BJ (cell line): ENCODE measurements at regions not wholly inside any gene's neighbourhood (a gene's known extent, or its start where the extent isn't known, plus 50 kb on each side); places are given as distances from the start of the nearest gene placed in this dataset.

Source experiments
- CTCF ChIA-PET: fragments of 350-600 bp; formaldehyde crosslinking; extraction: SDS; loops from one replicate; lab custom pipeline; 2021; ENCODE audit warnings: antibody characterized with exemption, inconsistent platforms; lab: Yijun Ruan, JAX
- POLR2A ChIA-PET: fragments of 300-600 bp; sonication (Branson Sonifier 250); formaldehyde crosslinking; extraction: SDS; loops from one replicate; lab custom pipeline; 2021; ENCODE audit warnings: antibody characterized with exemption; lab: Charles Lee
- DNase-seq: peaks from one replicate; pipeline ENCODE4 v3.0.0-alpha.2; 2011; ENCODE audit warnings: low read depth
- H3K27me3 ChIP-seq: 2 replicates; pipeline ENCODE4 v1.6.0; 2011; ENCODE audit warnings: low read length; ENCODE audit not compliant: control insufficient read depth, insufficient read depth
- H3K36me3 ChIP-seq: 2 replicates; pipeline ENCODE4 v1.5.1; 2011; ENCODE audit warnings: low read length; ENCODE audit not compliant: control insufficient read depth, insufficient read depth
- H3K4me3 ChIP-seq: 2 replicates; pipeline ENCODE4 v1.5.1; 2011; ENCODE audit warnings: low read depth, mild to moderate bottlenecking, control low read depth, low read length
- TF ChIP-seq, protein P1 (sequence below): IDR thresholded peaks from 2 replicates; pipeline ENCODE4 v1.5.1; 2011; ENCODE audit warnings: low read depth, mild to moderate bottlenecking, control low read depth, inconsistent platforms, low read length, moderate library complexity; ENCODE audit not compliant: insufficient read depth

DNA sequence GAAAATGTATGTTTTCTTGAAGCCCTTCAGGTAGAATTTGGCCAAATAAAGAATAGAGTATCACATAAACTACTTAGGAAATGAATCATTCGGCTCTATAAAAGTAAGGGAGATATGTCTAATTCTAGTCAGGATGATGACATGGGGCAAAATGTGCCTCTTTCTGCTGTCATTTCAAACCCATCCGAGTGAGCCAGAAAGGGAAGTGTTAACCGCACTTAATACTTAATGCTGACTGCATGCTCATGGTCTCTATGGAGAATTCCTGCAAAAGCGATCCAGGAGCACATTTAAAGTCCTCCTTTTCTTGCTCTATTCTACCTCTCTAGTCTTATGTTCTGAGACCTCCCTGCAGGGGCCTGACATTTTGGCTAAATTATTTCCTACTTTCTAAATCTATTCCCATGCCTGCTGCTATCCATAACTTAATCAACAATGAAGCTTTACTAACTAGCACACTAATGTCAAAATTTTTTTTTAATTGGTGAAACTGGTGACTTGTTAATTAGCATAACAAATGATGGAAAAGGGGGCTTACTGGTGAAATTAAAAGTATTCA is 127.4 kb downstream of the CDC42EP3 start:
- Histone ChIP-seq H3K27me3 (no peaks in the 10 kb centered on the region), H3K36me3 (no peaks in the 10 kb centered on the region), H3K4me3 (no peak overlapping the region)
- TF ChIP-seq, protein P1, sequence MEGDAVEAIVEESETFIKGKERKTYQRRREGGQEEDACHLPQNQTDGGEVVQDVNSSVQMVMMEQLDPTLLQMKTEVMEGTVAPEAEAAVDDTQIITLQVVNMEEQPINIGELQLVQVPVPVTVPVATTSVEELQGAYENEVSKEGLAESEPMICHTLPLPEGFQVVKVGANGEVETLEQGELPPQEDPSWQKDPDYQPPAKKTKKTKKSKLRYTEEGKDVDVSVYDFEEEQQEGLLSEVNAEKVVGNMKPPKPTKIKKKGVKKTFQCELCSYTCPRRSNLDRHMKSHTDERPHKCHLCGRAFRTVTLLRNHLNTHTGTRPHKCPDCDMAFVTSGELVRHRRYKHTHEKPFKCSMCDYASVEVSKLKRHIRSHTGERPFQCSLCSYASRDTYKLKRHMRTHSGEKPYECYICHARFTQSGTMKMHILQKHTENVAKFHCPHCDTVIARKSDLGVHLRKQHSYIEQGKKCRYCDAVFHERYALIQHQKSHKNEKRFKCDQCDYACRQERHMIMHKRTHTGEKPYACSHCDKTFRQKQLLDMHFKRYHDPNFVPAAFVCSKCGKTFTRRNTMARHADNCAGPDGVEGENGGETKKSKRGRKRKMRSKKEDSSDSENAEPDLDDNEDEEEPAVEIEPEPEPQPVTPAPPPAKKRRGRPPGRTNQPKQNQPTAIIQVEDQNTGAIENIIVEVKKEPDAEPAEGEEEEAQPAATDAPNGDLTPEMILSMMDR: no peak
- CTCF ChIA-PET: interaction anchor here (1.5 kb wide), 1 partner anchor 333 kb away, joined by 3 read pairs; no protein-coding TSS in a partner anchor
- POLR2A ChIA-PET: no interaction called here
- no peak for DNase-seq

DNA sequence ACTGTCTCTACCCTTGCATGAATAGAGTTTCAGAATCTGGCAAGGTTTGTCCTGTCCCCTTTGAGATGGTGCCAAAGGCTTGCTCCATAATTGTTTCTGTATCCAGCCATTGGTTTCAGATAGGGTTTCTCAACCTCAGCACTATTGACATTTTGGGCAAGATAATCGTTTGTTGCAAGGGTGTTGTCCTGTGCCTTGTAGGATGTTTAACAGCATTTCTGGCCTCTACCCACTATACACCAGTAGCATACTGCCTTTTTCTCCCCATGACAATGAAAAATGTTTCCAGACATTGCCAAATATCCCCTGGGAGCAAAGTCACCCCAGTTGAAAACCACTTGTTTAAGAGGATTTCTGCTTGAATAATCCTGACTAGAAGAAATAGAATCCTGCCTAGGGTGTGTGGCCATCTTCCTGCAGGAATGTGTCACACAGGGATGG is 126.8 kb downstream of the CDC42EP3 start:
- TF ChIP-seq, protein P1: no peak
- ChIA-PET POLR2A (no interaction called here), CTCF (interaction anchor here (1.5 to 1.9 kb wide), 2 partner anchors 10 to 333 kb away, joined by 3 to 4 read pairs; no protein-coding TSS in a partner anchor)
- Histone ChIP-seq H3K27me3 (no peaks in the 10 kb centered on the region), H3K4me3 (no peak overlapping the region), H3K36me3 (no peaks in the 10 kb centered on the region)
- no peak for DNase-seq

DNA sequence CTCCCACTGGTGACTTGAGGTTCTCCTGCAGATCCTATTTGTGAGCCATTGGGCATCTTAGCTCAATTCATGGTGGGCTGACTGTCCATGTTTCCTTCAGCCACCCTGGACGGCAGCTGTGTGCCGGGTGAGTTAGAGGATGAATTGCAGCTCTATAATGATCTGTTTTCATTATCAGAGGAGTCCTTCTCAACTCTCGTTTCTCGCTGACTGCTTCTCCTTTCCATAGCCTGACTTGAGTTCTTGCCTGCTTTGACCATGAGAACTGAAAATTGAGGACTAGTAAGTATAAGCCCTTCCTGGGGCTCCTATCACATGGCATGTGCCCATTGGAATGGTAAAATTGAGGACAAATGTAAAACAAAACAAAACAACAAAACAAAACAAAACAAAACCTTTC is 121.8 kb downstream of the CDC42EP3 start:
- ChIA-PET CTCF (interaction anchor here (1.5 to 2.4 kb wide), 3 partner anchors 11 to 135 kb away, joined by 4 to 8 read pairs (median 6); no protein-coding TSS in a partner anchor), POLR2A (no interaction called here)
- TF ChIP-seq, protein P1: no peak
- DNase-seq: no peak
- Histone ChIP-seq H3K4me3 (no peak overlapping the region), H3K36me3 (no peaks in the 10 kb centered on the region), H3K27me3 (no peaks in the 10 kb centered on the region)

DNA sequence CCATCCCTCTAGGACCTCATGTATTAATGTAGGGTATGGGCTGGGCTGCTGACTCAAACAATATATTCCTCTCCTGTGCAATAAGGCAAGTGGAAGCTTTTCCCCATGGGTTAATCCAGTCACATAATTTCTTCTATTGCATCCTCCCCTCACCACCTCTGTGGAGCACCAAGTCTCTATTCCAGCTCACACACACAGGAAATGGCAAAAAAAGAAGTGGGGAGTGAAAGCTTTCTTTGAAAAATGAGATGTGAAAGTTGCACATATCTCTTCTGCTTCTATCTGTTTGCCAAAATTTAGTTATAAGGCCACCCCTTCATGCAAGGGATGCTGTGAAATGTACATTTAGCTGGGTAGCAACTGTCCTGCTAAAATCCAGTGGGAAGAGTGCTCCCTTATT is 121.3 kb downstream of the CDC42EP3 start:
- Histone ChIP-seq H3K4me3 (no peak overlapping the region), H3K36me3 (no peaks in the 10 kb centered on the region), H3K27me3 (no peaks in the 10 kb centered on the region)
- CTCF ChIA-PET: interaction anchor here (1.5 to 2.4 kb wide), 2 partner anchors 12 to 136 kb away, joined by 4 to 8 read pairs; no protein-coding TSS in a partner anchor
- TF ChIP-seq, protein P1: no peak
- no peak for DNase-seq
- POLR2A ChIA-PET: no interaction called here

DNA sequence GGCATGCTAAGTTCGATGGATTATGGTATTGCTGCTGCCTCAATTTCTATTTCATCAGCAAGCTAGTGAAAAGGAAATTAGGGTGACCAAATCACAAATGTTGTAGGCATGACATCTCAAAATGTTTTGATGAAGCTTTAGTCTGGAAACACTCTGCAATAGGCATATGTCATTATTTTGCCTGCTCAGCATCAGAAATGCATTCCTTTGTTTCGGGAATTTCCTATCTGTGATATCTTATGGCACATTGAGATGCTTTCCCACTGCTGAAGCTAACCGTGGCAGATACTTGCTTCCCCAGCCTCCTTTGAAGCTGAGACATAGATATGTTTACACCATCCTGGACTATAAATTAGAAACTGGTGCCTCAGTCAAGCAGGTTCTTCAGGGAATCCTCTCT is 119.7 kb downstream of the CDC42EP3 start:
- POLR2A ChIA-PET: no interaction called here
- no peak overlapping the region for H3K4me3 ChIP-seq
- TF ChIP-seq, protein P1: no peak
- DNase-seq: no peak
- CTCF ChIA-PET: interaction anchor here (1.0 to 2.4 kb wide), 2 partner anchors 13 to 137 kb away, joined by 3 to 8 read pairs; no protein-coding TSS in a partner anchor
- no peaks in the 10 kb centered on the region for H3K27me3 ChIP-seq
- H3K36me3 ChIP-seq: no peaks in the 10 kb centered on the region
